B cell (primary cell): ENCODE measurements at regions not wholly inside any gene's neighbourhood (a gene's known extent, or its start where the extent isn't known, plus 50 kb on each side); places are given as distances from the start of the nearest gene placed in this dataset.

Experiments used
- EZH2 ChIP-seq: IDR thresholded peaks from 2 replicates; pipeline ENCODE4 v1.6.1; 2012; ENCODE audit warnings: borderline replicate concordance, low read depth, mild to moderate bottlenecking, moderate library complexity, low read length; ENCODE audit not compliant: insufficient read depth, poor library complexity, severe bottlenecking
- TF ChIP-seq, protein P1 (sequence below): fragments of 200-600 bp; IDR thresholded peaks from one replicate; pipeline ENCODE4 v1.8.0; 2022; ENCODE audit warnings: antibody characterized with exemption, mild to moderate bottlenecking

DNA sequence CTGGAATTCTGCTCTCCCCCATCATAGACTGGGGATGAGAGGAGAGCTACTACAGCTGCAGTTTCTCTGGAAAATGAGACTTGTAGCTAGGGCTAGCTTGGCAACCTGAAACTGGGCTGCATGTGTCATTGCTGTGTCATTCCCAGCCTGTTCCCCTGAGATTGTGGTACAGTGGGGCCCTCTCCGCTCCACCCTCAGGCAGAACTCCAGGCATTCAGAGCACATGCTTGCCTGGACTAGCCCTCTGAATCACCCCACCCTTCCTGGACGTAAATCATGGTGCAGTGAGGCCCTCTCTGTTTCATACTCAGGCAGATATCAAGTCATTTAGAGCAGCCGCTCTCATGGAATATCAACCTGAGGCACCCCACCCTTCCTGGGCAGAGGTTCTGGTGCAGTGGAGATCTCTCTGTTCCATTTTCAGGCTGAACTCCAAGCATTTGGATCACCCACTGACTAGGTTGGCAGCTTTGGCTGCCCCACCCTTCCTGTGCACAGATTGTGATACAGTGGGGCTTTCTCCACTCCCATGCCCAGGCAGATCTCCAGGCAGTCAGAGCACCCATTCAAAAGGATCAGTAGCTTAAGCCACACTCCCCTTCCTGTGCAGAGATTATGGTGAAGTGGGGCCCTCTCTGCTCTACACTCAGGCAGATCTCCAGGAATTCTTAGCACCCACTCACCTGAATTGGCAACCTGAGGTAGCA lies 274.4 kb downstream of the C11orf87 start:
- TF ChIP-seq, protein P1, sequence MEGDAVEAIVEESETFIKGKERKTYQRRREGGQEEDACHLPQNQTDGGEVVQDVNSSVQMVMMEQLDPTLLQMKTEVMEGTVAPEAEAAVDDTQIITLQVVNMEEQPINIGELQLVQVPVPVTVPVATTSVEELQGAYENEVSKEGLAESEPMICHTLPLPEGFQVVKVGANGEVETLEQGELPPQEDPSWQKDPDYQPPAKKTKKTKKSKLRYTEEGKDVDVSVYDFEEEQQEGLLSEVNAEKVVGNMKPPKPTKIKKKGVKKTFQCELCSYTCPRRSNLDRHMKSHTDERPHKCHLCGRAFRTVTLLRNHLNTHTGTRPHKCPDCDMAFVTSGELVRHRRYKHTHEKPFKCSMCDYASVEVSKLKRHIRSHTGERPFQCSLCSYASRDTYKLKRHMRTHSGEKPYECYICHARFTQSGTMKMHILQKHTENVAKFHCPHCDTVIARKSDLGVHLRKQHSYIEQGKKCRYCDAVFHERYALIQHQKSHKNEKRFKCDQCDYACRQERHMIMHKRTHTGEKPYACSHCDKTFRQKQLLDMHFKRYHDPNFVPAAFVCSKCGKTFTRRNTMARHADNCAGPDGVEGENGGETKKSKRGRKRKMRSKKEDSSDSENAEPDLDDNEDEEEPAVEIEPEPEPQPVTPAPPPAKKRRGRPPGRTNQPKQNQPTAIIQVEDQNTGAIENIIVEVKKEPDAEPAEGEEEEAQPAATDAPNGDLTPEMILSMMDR = no peak
- TF ChIP-seq EZH2 = no peak
